Liver (tissue), 8 donors: ENCODE measurements at regions not wholly inside any gene's neighbourhood (a gene's known extent, or its start where the extent isn't known, plus 50 kb on each side); places are given as distances from the start of the nearest gene placed in this dataset.

Experiments
- DNase-seq: peaks from one replicate; pipeline ENCODE4 v3.0.0-alpha.2; 2017; ENCODE audit warnings: low spot score
- H3K27ac ChIP-seq, 2 donors: one replicate each; pipeline ENCODE4 v1.7.0; 2013; ENCODE audit warnings: inconsistent platforms in 2 of 2, low read length in 2 of 2, control low read depth in 1 of 2, low read depth in 1 of 2, mild to moderate bottlenecking in 1 of 2
- H3K27me3 ChIP-seq, 4 donors: one replicate each; pipeline versions ENCODE4 v1.6.1 to v1.7.0; 2013; ENCODE audit warnings: low read length in 3 of 4, inconsistent platforms in 1 of 4, mild to moderate bottlenecking in 1 of 4, moderate library complexity in 1 of 4; ENCODE audit not compliant: control insufficient read depth in 4 of 4, insufficient read depth in 4 of 4
- H3K36me3 ChIP-seq, 4 donors: one replicate each; pipeline versions ENCODE4 v1.6.1 to v1.7.0; 2013; ENCODE audit warnings: low read length in 3 of 4, mild to moderate bottlenecking in 3 of 4, low read depth in 1 of 4, moderate library complexity in 1 of 4; ENCODE audit not compliant: control insufficient read depth in 4 of 4, insufficient read depth in 3 of 4
- H3K4me1 ChIP-seq, 4 donors: one replicate each; pipeline versions ENCODE4 v1.6.1 to v1.7.0; 2013; ENCODE audit warnings: low read length in 3 of 4, mild to moderate bottlenecking in 3 of 4, moderate library complexity in 1 of 4; ENCODE audit not compliant: control insufficient read depth in 4 of 4, insufficient read depth in 4 of 4
- H3K4me3 ChIP-seq, 3 donors: one replicate each; pipeline versions ENCODE4 v1.6.1 to v1.7.0; 2013; ENCODE audit warnings: low read length in 3 of 3, control low read depth in 1 of 3, low read depth in 1 of 3, mild to moderate bottlenecking in 1 of 3
- H3K9ac ChIP-seq, 2 donors: one replicate each; pipeline ENCODE4 v1.7.0; 2013; ENCODE audit warnings: low read length in 2 of 2, mild to moderate bottlenecking in 2 of 2, moderate library complexity in 2 of 2, control low read depth in 1 of 2, low read depth in 1 of 2
- H3K9me3 ChIP-seq, 4 donors: one replicate each; pipeline versions ENCODE4 v1.6.1 to v1.7.0; 2013; ENCODE audit warnings: low read length in 3 of 4; ENCODE audit not compliant: control insufficient read depth in 4 of 4
- ATF3 ChIP-seq: IDR thresholded peaks from 2 replicates; pipeline ENCODE4 v1.6.1; 2016; ENCODE audit warnings: antibody characterized with exemption
- CTCF ChIP-seq: fragments of 150-350 bp; IDR thresholded peaks from 2 replicates; pipeline ENCODE4 v1.5.1; 2017; ENCODE audit warnings: improper control_type of control experiment, low read depth, low read length; ENCODE audit not compliant: missing input control
- EGR1 ChIP-seq, 2 donors: IDR thresholded peaks; 2 replicates each; pipeline ENCODE4 v1.6.1; 2016 to 2018; ENCODE audit warnings: antibody characterized with exemption in 2 of 2, low read depth in 2 of 2
- FOXA1 ChIP-seq: IDR thresholded peaks from 2 replicates; pipeline ENCODE4 v1.6.1; 2016; ENCODE audit warnings: antibody characterized with exemption
- GABPA ChIP-seq, 2 donors: IDR thresholded peaks in 1 of 2; conservative IDR thresholded peaks in 1 of 2; 2 replicates each; pipeline ENCODE4 v1.6.1; 2016; ENCODE audit warnings: antibody characterized with exemption in 2 of 2, mild to moderate bottlenecking in 1 of 2, moderate library complexity in 1 of 2
- HNF4G ChIP-seq: IDR thresholded peaks from 2 replicates; pipeline ENCODE4 v1.6.1; 2016; ENCODE audit warnings: antibody characterized with exemption
- MAX ChIP-seq: IDR thresholded peaks from 2 replicates; pipeline ENCODE4 v1.6.1; 2016; ENCODE audit warnings: antibody characterized with exemption
- RAD21 ChIP-seq, 2 donors: IDR thresholded peaks; 2 replicates each; pipeline ENCODE4 v1.6.1; 2016; ENCODE audit warnings: antibody characterized with exemption in 2 of 2, mild to moderate bottlenecking in 2 of 2
- REST ChIP-seq: IDR thresholded peaks from 2 replicates; pipeline ENCODE4 v1.6.1; 2016; ENCODE audit warnings: antibody characterized with exemption, mild to moderate bottlenecking
- RXRA ChIP-seq, 2 donors: IDR thresholded peaks; 2 replicates each; pipeline ENCODE4 v1.6.1; 2017 to 2018; ENCODE audit warnings: antibody characterized with exemption in 2 of 2, mild to moderate bottlenecking in 1 of 2
- SP1 ChIP-seq: IDR thresholded peaks from 2 replicates; pipeline ENCODE4 v1.6.1; 2018; ENCODE audit warnings: antibody characterized with exemption, mild to moderate bottlenecking
- TAF1 ChIP-seq: conservative IDR thresholded peaks from 2 replicates; pipeline ENCODE4 v1.6.1; 2016; ENCODE audit warnings: antibody characterized with exemption, mild to moderate bottlenecking
- YY1 ChIP-seq: IDR thresholded peaks from 2 replicates; pipeline ENCODE4 v1.6.1; 2016; ENCODE audit warnings: antibody characterized with exemption, mild to moderate bottlenecking
- ZBTB33 ChIP-seq: IDR thresholded peaks from 2 replicates; pipeline ENCODE4 v1.6.1; 2016; ENCODE audit warnings: antibody characterized with exemption
- WGBS: extraction: QIAGEN DNeasy Blood & Tissue Kit; methylation state at CpG from one replicate; pipeline ENCODE4 v1.1.7; 2013; 5-methylcytosine and 5-hydroxymethylcytosine counted together
- donor health status: healthy.
- donor health status: healthy.
- donor health status: healthy.
- donor health status: healthy.
- donor health status: healthy.

GRCh38 chr9:82127465-82127864, 138.9 kb downstream of the SPATA31D1 start:
- Histone ChIP-seq H3K9ac (no peak overlapping the region), H3K4me3 (no peak overlapping the region), H3K27me3 (no peaks in the 10 kb centered on the region), H3K27ac (no peak overlapping the region), H3K9me3 (no peaks in the 10 kb centered on the region), H3K4me1 (no peaks in the 10 kb centered on the region), H3K36me3 (no peaks in the 10 kb centered on the region)
- WGBS: 75% methylated on average over 2 of the region's 2 CpGs
- no peak for TF ChIP-seq RXRA (IDR thresholded peaks at IDR 0.05)
- no peak for TF ChIP-seq FOXA1
- no peak for TF ChIP-seq ATF3
- no peak for TF ChIP-seq HNF4G
- DNase-seq: no peak

GRCh38 chr9:82128011-82128696, 139.6 kb downstream of the SPATA31D1 start:
- TF ChIP-seq FOXA1: no peak
- TF ChIP-seq MAX: no peak
- no peak for TF ChIP-seq RXRA (IDR thresholded peaks at IDR 0.05)
- H3K4me1 ChIP-seq: no peaks in the 10 kb centered on the region
- no peaks in the 10 kb centered on the region for H3K27me3 ChIP-seq
- no peaks in the 10 kb centered on the region for H3K36me3 ChIP-seq
- no peaks in the 10 kb centered on the region for H3K9me3 ChIP-seq
- H3K4me3 ChIP-seq: no peak overlapping the region
- no peak overlapping the region for H3K27ac ChIP-seq
- no peak overlapping the region for H3K9ac ChIP-seq
- no peak for DNase-seq
- WGBS: 67% methylated on average over 3 of the region's 3 CpGs

GRCh38 chr9:82129708-82130107, 141.1 kb downstream of the SPATA31D1 start:
- H3K4me1 ChIP-seq: no peaks in the 10 kb centered on the region
- no peak overlapping the region for H3K4me3 ChIP-seq
- DNase-seq: no peak
- no peaks in the 10 kb centered on the region for H3K9me3 ChIP-seq
- WGBS: 96% methylated on average over 3 of the region's 3 CpGs
- H3K9ac ChIP-seq: no peak overlapping the region
- H3K36me3 ChIP-seq: no peaks in the 10 kb centered on the region
- H3K27me3 ChIP-seq: no peaks in the 10 kb centered on the region
- H3K27ac ChIP-seq: no peak overlapping the region
- TF ChIP-seq GABPA (IDR thresholded peaks at IDR 0.05 in 1 of 2, conservative IDR thresholded peaks at IDR 0.05 in 1 of 2) (no peak), HNF4G (no peak), SP1 (no peak), MAX (no peak), REST (no peak), TAF1 (no peak), ATF3 (no peak), YY1 (no peak), ZBTB33 (no peak), EGR1 (IDR thresholded peaks at IDR 0.05; ENCODE audit: low read depth in 2 of 2) (no peak), RXRA (IDR thresholded peaks at IDR 0.05) (no peak), FOXA1 (no peak), CTCF (no peak), RAD21 (IDR thresholded peaks at IDR 0.05) (no peak)
